DND-41 (cell line): ENCODE measurements at regions not wholly inside any gene's neighbourhood (a gene's known extent, or its start where the extent isn't known, plus 50 kb on each side); places are given as distances from the start of the nearest gene placed in this dataset.

Experiments
- ATAC-seq: fragments of 200-7000 bp; cut with Tn5 transposase; 3 replicates; pipeline ENCODE4 v1.9.1; 2021; ENCODE audit warnings: low read depth; ENCODE audit not compliant: insufficient read depth
- DNase-seq: peaks from one replicate; pipeline ENCODE4 v3.0.0-alpha.2; 2020
- H2AFZ ChIP-seq: 2 replicates; pipeline ENCODE4 v1.6.0; 2012; ENCODE audit warnings: low read depth, low read length
- H3K27ac ChIP-seq: 2 replicates; pipeline ENCODE4 v1.5.1; 2012; ENCODE audit warnings: low read length, inconsistent platforms
- H3K27me3 ChIP-seq: fragments of 200-600 bp; sonication (generic); 2 replicates; pipeline ENCODE4 v1.6.0; 2012; ENCODE audit warnings: low read length, mild to moderate bottlenecking, inconsistent platforms; ENCODE audit not compliant: insufficient read depth, poor library complexity
- H3K36me3 ChIP-seq: 2 replicates; pipeline ENCODE4 v1.5.1; 2012; ENCODE audit warnings: low read length, inconsistent platforms; ENCODE audit not compliant: insufficient read depth
- H3K4me1 ChIP-seq: 2 replicates; pipeline ENCODE4 v1.5.1; 2012; ENCODE audit warnings: mild to moderate bottlenecking, low read length; ENCODE audit not compliant: insufficient read depth
- H3K4me2 ChIP-seq: 2 replicates; pipeline ENCODE4 v1.6.0; 2012; ENCODE audit warnings: mild to moderate bottlenecking, moderate library complexity, low read length, inconsistent platforms; ENCODE audit not compliant: insufficient read depth
- H3K4me3 ChIP-seq, 2 experiments: fragments of 200-600 bp in 1 of 2; shearing (Covaris generic) in 1 of 2; 2 replicates each; pipeline ENCODE4 v1.5.1; 2012 to 2016; ENCODE audit warnings: inconsistent platforms in 2 of 2, low read length in 2 of 2, mild to moderate bottlenecking in 2 of 2, low read depth in 1 of 2, moderate library complexity in 1 of 2
- H3K79me2 ChIP-seq: 2 replicates; pipeline ENCODE4 v1.6.0; 2012; ENCODE audit warnings: low read length, inconsistent platforms; ENCODE audit not compliant: insufficient read depth
- H3K9ac ChIP-seq: 2 replicates; pipeline ENCODE4 v1.6.0; 2012; ENCODE audit warnings: low read depth, mild to moderate bottlenecking, inconsistent platforms, low read length, moderate library complexity
- H3K9me3 ChIP-seq: 2 replicates; pipeline ENCODE4 v1.5.1; 2012; ENCODE audit warnings: low read length, moderate library complexity, mild to moderate bottlenecking, inconsistent platforms; ENCODE audit not compliant: insufficient read depth, severe bottlenecking
- H4K20me1 ChIP-seq: 2 replicates; pipeline ENCODE4 v1.6.0; 2012; ENCODE audit warnings: low read length; ENCODE audit not compliant: insufficient read depth
- EZH2 ChIP-seq: IDR thresholded peaks from 3 replicates; pipeline ENCODE4 v1.6.1; 2012; ENCODE audit warnings: borderline replicate concordance, low read depth, mild to moderate bottlenecking, moderate library complexity, low read length, inconsistent platforms; ENCODE audit not compliant: severe bottlenecking
- TF ChIP-seq, protein P1 (sequence below): IDR thresholded peaks from 2 replicates; pipeline ENCODE4 v1.5.1; 2012; ENCODE audit warnings: borderline replicate concordance, low read length, moderate library complexity, mild to moderate bottlenecking; ENCODE audit not compliant: poor library complexity, severe bottlenecking; ENCODE audit errors: extremely low read depth

DNA sequence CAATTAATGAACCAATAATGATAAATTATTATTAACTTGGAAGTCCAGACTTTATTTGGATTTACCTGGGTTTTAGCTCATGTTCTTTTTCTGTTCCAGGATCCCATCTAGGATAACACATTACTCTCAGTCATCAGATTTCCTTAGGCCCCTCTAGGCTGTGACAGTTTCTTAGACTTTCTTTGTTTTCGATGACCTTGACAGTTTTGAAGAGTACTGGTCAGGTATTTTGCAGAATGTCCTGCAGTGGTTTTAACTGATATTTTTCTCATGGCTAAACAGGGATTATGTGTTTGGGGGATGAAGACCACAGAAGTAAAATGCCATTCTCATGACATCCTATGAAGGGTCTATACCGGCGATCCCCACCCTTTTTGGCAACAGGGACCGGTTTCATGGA is 144.0 kb downstream of the NAV1 start:
- TF ChIP-seq, protein P1, sequence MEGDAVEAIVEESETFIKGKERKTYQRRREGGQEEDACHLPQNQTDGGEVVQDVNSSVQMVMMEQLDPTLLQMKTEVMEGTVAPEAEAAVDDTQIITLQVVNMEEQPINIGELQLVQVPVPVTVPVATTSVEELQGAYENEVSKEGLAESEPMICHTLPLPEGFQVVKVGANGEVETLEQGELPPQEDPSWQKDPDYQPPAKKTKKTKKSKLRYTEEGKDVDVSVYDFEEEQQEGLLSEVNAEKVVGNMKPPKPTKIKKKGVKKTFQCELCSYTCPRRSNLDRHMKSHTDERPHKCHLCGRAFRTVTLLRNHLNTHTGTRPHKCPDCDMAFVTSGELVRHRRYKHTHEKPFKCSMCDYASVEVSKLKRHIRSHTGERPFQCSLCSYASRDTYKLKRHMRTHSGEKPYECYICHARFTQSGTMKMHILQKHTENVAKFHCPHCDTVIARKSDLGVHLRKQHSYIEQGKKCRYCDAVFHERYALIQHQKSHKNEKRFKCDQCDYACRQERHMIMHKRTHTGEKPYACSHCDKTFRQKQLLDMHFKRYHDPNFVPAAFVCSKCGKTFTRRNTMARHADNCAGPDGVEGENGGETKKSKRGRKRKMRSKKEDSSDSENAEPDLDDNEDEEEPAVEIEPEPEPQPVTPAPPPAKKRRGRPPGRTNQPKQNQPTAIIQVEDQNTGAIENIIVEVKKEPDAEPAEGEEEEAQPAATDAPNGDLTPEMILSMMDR = no peak
- no peak for TF ChIP-seq EZH2
- peaks cover 18% of the 10 kb centered on the region for H3K27me3 ChIP-seq

GRCh38 chr1:201683397-201683796 is 144.5 kb downstream of the NAV1 start:
- Histone ChIP-seq H4K20me1 (no peaks in the 10 kb centered on the region; the same call in 1 of the 2 replicates), H3K4me3 (no peak overlapping the region), H3K4me2 (no peak overlapping the region), H3K27ac (no peak overlapping the region), H3K9ac (no peak overlapping the region), H3K27me3 (peaks cover 15% of the 10 kb centered on the region), H3K4me1 (no peaks in the 10 kb centered on the region), H2AFZ (no peak overlapping the region), H3K79me2 (no peaks in the 10 kb centered on the region), H3K36me3 (no peaks in the 10 kb centered on the region), H3K9me3 (no peaks in the 10 kb centered on the region)
- DNase-seq (no peak), ATAC-seq (no peak)
- TF ChIP-seq EZH2 = no peak
- TF ChIP-seq, protein P1 = no peak

More for the DNA sequence above, 144.0 kb downstream of the NAV1 start:
- ATAC-seq (no peak), DNase-seq (no peak)
- Histone ChIP-seq H3K9me3 (no peaks in the 10 kb centered on the region), H4K20me1 (no peaks in the 10 kb centered on the region), H3K4me2 (no peak overlapping the region), H3K27ac (no peak overlapping the region), H3K4me3 (no peak overlapping the region), H3K36me3 (no peaks in the 10 kb centered on the region), H3K9ac (no peak overlapping the region), H3K79me2 (no peaks in the 10 kb centered on the region), H3K4me1 (no peaks in the 10 kb centered on the region), H2AFZ (no peak overlapping the region)

DNA sequence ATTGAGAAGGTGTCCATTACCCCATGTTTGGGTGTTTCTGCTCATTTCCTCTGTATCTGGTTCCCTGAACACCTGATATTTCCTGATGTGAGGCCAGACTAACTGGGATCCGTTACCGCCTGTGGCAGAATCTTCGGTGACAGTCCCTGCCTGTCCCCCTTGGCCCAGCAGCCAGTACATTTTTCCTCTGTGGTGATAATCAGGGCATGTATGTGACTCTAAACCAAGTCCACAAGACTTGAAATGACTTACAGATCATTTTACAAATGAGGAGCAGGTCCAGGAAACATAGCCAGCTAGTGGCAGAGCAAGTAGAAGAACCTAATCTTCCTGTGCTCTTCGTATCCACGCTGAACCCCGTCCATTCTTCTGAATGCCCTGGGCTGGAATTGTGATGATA is 143.5 kb upstream of the IPO9 start:
- Histone ChIP-seq H3K4me2 (no peak overlapping the region), H4K20me1 (no peaks in the 10 kb centered on the region; the same call in 1 of the 2 replicates), H3K9ac (no peak overlapping the region), H3K36me3 (no peaks in the 10 kb centered on the region), H2AFZ (no peak overlapping the region), H3K4me3 (no peak overlapping the region), H3K27me3 (peaks cover 11% of the 10 kb centered on the region), H3K79me2 (no peaks in the 10 kb centered on the region), H3K27ac (no peak overlapping the region), H3K9me3 (no peaks in the 10 kb centered on the region), H3K4me1 (no peaks in the 10 kb centered on the region)
- DNase-seq (no peak), ATAC-seq (no peak)
- TF ChIP-seq, protein P1 = no peak
- no peak for TF ChIP-seq EZH2
